SKM-1 (cell line): ENCODE measurements at regions not wholly inside any gene's neighbourhood (a gene's known extent, or its start where the extent isn't known, plus 50 kb on each side); places are given as distances from the start of the nearest gene placed in this dataset.
A peak's percentile ranks its signal among the peaks of the same experiment; 100 is the strongest.

ENCODE experiments used
- DNase-seq: peaks from one replicate; lab custom pipeline; 2025; ENCODE audit not compliant: unreplicated experiment; lab: John Stamatoyannopoulos, UW

DNA sequence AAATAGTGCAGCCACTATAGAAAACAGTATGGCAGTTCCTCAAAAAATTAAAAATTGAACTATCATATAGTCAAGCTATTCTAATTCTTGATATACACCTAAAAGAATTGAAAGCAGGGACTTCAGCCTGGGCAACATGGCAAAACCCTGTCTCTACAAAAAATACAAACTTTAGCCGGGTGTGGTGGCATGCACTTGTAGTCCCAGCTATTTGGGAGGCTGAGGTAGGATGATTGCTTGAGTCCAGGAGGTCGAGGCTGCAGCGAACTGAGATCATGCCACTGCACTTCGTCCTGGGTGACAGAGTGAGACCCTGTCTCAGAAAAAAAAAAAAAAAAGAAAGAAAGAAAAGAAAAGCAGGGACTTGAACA is 64.0 kb upstream of the FOXN2 start:
- no peak for DNase-seq

DNA sequence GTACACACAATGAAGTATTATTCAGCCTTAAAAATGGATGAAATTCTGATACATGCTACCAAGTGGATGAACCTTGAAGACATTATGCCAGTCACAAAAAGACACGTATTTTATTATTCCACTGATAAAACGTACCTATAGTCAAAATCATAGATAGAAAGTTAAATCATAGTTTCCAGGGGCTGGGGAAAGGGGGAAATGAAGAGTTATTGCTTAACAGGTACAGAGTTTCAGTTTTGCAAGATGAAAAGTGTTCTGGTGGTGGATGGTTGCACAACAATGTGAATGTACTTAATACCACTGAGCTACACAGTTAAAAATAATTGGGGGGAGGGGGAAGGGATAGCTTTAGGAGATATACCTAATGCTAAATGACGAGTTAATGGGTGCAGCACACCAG is 63.5 kb upstream of the FOXN2 start:
- DNase-seq = peak; percentile 92

DNA sequence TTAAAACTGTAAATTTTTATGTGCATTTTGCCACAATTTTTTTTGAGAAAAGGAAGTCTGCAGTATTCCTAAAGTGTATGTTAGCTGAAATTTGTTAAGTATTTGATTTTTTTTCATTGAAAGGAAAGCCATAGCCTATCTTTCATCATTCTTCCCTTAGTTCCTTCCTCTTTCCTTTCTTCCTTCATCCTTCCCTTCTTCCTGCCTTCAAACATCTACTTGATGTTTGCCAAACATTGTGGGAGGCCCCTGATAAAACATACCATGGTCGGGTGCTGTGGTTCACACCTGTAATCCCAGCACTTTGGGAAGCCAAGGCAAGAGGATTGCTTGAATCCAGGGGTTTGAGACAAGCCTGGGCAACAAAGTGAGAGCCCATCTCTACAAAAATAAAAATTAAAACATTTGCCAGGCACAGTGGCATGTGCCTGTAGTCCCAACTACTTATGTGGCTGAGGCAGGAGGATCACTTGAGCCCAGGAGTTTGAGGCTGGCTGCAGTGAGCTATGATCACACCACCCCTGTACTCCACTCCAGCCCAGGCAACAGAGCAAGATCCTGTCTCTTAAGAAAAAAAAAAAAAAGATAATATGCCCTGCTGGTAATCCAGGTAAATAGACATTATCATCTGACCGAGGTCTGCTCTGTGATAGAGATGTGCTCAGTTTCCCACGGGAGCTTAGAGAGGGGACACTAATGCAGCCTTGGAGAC is 62.9 kb upstream of the FOXN2 start:
- DNase-seq = no peak

DNA sequence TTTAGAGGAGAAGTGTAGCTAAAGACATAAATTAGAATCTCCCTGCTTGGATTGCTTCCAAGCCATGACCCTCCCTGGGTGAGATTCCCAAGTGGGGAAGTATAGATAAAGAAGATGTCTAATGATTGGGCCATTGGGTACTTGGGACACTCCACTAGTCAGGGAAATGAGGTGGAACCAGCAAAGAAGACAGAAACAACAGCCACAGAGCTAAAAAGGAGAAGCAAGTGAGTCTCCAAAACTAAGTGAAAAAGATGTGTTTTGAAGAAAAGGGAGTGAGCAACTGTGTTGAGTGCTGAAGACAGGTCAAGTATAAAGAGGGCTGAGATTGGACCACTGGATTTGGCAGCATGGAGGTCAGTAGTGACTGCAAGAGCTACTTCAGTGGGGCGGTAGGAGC is 61.2 kb upstream of the FOXN2 start:
- no peak for DNase-seq

DNA sequence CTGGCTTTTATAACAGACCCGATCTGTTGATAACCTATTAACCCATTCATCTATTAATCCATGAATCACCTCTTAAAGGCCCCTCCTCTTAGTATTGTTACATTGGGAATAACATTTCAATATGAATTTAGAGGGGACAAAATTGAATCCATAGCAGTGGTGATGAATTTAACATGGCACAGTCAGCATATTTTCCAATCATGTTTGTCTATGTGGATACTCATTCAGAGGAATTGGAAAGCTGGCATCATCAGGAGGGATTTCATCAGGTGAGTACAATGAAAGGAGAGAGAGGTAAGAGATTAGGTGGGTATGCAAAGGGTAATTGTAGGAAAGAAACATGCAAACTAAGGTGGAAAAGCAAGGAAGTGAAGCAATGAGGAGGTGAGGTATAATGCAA is 59.6 kb upstream of the FOXN2 start:
- no peak for DNase-seq

DNA sequence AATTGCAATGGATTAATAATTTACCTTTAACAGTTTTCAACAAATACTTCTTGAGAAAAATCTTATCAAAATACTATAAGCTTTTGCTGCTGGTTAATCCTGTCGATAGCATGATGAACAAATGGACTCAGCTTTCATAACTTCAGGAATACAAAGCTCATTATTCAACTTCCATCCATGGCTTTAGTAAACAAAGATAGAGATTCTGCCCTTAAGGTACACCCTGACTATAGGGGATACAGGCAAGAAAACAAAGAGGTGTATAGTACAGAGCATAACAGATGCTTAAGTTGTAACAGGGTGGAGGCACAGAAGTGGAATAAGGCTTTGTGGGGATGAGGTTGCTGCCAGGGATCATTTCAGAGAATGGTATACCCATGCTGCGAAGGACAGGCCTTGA is 57.0 kb upstream of the FOXN2 start:
- DNase-seq = no peak

DNA sequence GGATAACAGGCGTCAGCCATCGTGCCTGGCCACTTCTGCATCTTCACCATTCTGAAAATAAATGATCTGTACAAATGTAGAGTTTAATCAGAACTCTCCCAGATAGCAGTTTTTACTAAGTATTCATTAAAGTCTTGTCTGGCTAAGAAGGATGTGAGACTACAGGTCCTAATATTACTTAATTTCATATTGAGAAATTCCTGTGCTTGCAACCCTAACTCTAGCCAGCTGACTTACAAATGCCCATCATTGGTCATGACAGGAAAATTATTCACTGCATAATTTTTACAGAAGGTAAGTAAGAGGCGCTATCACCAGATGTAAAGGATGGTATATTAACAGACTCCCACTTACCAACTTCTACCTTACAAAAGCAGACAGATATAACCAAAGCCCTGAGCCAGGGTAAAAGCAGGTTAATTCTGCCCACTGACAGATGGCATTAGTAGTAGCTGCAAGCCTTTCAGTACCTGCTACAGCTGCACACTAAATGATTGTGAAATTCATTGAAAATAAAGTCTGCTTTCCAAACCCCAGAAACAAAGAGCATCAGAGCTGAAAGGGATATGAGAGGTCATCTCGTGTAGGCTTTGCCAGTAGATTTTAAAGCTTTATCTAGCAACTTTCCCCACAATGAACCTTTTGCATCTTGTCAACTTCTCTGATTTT is 55.9 kb upstream of the FOXN2 start:
- DNase-seq = no peak

DNA sequence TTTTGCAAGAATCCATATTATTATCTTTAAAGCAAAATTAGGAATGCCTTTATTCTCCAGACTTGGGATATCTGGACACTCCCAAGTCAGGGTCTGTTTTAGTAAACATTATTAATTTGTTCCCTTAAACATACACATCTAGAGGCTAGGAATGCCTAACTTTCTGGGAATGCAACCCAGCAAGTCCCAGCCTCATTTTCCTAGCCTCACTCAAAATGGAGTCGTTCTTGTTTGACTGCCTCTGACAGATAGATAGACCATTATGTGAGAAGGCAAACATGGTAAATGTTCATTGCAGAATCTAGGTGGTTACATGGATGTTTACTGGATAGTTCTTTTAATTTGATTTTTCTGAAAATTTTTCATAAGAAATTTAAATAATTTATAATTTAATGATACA is 54.7 kb upstream of the FOXN2 start:
- DNase-seq = no peak

DNA sequence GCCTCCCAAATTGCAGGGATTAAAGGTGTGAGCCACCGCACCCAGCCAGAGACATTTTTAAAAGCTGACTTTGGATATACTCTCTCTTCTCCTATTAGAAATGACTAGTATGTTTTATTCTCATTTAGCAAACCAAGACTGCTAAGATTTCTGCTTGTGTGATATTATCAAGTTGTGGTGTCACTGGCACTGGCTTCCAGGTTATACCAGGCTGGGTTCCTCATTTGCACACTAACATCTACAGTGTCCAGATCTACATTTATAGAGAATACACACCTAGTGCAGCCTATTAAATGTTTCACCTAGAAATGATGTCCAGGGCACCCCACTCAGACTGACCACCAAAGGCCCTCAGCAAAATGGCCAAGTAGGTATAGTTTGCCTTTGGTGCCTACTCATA is 49.9 kb upstream of the FOXN2 start:
- no peak for DNase-seq
